SHP77 (cell line): ENCODE measurements at regions not wholly inside any gene's neighbourhood (a gene's known extent, or its start where the extent isn't known, plus 50 kb on each side); places are given as distances from the start of the nearest gene placed in this dataset.
A peak's percentile ranks its signal among the peaks of the same experiment; 100 is the strongest.
"Not testable (repeated sequence)": the region's sequence is repeated elsewhere in the genome, so short reads cannot be mapped to it uniquely, and the experiment has no call there.

Experiments used
- DNase-seq, 2 experiments: peaks; one replicate each; lab custom pipeline; 2025; lab: John Stamatoyannopoulos, UW

DNA sequence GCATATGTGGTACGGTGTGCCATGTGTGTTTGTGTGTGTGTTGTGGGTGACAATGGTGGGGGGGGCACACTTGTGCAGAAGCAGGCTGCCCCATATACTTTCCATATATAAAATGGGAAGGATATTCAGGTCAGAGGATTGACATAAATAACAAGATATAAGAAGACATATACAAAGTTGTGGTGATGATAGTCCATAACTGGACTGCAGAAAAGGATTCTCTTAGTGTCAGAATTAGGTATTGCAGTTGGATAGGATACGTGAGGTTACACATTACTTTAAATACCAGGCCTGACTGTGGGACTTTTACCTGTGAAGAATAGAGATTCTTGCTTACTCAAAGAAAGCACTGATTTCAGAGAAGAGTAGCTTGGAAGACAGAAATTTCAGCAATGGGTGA lies 1260.3 kb downstream of the EPHA7 start:
- DNase-seq: no peak

GRCh38 chr6:92150553-92150952 lies 1268.8 kb downstream of the EPHA7 start:
- no peak for DNase-seq

DNA sequence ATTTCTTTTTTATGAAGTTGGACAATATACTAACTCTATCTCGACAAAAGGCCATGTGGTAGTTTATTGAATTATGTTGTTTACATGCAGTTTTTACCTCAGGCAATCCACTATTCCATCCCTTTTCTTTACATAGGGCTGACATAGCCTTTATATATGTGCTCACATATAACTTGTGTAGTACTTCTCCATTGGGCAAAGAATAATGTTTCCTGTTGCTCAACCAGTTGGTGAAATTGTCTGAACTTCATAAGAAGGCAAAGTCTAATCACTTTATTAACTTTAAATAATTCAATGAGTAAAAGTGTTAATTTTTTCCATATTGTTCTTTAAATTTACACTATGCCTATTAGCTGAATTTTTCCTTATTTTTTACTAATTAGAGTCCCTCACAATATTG lies 1272.1 kb downstream of the EPHA7 start:
- no peak for DNase-seq

- no peak for DNase-seq
Observed at GRCh38 chr6:92139601-92140000, 1279.8 kb downstream of the EPHA7 start.

DNA sequence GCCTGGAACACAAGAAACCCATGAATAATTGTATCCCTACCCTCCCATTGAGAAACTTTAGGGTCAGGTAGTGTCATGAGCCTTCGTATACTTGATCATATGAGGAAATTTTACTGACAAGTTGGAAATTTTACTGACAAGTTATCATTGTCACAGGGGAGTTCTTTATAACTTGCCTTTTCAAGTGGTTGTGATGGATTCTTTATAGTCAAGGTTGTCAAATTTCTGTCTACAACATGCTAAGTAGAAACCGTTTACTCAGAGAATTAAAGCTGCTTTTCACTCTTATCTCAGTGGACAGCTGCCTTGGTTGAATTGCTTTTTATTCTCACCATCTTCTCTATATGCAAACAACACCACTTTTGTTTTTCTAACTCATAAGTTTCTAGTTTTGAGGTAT lies 1286.4 kb downstream of the EPHA7 start:
- no peak for DNase-seq

DNA sequence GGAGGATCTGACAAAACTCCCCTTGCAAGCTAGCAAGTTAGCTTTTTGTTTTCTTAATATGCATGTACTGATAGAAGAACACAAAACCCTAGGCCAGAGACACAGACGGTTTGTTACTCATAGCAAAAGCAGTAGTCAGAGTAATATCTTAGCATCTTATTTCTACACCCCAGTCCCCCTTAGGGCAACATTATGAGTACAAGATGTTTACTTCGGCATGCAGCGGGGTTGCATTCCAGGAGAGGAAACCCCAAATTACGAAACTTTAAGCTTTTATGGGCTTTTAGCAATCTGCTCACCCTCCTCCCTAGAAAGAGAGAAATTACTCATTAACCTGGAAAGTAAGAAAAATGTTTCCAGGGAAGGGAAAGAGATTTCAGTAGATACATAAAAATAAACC lies 1286.9 kb downstream of the EPHA7 start:
- DNase-seq: no peak

DNA sequence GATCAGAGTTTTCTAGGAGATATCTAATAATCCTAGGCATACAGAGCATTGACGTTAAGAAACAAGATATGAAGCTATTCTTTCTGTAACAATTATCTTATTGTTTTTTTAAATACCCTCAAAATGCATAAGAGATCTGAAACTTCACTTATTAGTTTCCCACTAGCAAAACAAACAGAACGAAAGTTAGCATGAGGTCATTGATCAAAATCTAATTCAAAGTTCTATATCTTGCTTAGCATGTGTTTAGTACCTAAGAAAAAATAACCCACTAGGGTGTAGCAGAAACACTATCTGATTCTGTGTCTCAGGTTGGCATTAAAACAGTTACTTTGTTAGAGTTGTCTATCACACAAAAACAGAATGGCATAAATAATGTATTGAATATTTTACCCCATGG lies 1288.4 kb downstream of the EPHA7 start:
- DNase-seq: no peak

DNA sequence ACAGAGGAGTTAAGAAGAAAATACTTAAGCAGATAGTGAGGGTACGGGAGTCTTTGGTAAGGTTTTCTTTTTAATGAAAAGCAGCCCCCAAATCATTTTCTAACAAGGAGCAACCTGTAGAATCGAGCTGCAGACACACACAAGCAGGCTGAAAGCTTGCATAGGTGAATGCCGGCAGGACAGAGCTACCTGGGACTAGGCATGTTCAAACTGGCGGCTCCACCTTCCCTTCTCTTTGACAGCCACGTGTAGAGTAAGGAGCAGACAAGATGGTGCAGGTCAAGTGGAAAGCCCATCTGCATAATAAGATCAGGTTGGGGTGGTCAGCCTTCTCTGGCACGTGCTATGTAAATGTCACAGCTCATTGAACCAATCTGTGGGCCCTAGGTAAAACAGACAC lies 1292.4 kb downstream of the EPHA7 start:
- no peak for DNase-seq

DNA sequence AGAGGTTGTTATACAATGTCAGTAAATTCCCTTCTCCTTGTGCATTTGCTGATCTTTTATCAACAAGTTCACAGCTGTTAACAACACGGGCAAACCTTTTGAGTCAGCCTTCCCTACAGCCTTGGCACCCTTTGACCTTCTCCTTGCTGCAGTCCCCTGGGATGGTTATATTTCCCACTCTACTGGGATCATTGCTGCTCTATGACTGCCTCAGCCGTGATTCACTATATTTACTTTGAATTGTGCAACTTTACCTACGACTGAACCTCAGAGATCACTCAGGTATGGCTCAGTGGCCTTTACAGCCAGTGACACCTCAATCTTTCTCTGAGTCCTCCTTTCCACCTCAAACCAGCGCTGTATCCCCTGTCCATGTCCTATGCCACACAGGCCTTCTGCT lies 1293.3 kb downstream of the EPHA7 start:
- DNase-seq: no peak

- no peak for DNase-seq
Observed at GRCh38 chr6:92125681-92126080, 1293.7 kb downstream of the EPHA7 start.

- DNase-seq: no peak
Observed at GRCh38 chr6:92124200-92124651, 1295.1 kb downstream of the EPHA7 start.

DNA sequence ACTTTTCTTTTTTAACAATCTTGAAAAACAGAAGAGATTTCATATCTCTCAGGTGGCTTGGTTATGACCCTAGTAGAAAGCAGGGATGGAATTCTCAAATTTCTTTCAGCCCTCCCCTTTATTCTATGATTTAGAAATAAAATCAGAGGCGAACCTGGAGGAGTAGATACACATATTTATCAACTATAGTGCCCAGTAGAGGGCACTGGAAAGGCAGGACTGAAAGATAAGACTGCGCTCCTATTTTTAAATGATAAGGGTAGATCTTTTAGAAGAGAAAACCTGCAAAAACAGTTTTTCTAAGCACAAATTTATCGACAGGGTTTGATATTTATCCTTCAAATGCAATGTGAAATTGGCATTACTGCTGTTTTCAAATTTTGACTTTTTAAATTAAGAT lies 1296.6 kb downstream of the EPHA7 start:
- DNase-seq: peak in 1 of 2 experiments; percentile 18

- DNase-seq: no peak
Observed at GRCh38 chr6:92121228-92121627, 1298.1 kb downstream of the EPHA7 start.

DNA sequence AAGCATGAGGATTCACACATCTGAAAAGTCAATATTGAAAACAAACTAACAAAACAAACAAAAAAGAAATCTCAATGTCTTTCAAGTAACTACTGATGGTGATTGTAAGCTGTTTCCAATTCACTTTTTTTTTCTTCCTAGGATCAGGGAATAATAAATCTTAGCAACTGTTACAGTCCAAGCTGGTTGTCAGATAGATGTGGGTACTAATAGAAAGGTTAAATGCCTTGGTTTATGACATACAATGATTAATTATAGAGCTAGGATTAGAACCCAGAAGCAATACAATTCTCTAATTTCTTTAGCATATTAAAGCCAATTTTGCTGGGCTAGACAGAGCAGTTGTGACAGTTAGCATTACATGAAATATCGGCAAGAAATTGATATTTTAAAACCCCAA lies 1301.6 kb downstream of the EPHA7 start:
- DNase-seq: no peak

GRCh38 chr6:92114797-92115196 lies 1304.6 kb downstream of the EPHA7 start:
- no peak for DNase-seq

DNA sequence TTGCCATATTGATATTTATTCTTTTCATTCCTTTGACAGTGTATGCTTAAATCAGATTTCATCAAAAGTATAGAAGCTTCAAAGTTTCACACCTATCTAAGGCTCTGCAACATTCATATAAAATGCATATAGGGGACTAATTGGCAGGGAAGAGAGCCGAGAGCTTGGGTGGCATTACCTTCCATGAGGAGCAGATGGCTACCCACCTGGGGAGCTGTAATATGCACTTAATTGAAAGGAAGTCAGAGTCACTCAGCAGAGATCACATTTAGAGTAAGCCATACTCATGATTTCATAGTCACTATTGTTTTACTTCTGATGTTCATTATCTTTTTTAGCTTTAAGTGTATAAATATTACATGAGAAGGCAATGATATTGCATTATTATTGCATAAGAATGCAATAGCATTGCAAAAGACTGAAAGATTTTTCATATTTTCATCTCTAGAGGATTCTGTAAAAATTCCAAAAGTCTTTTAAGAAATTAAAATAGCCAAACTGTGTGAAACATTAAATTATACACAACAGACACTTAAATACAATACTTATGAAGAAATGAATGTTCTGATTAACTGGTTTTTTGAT lies 1305.2 kb downstream of the EPHA7 start:
- no peak for DNase-seq

DNA sequence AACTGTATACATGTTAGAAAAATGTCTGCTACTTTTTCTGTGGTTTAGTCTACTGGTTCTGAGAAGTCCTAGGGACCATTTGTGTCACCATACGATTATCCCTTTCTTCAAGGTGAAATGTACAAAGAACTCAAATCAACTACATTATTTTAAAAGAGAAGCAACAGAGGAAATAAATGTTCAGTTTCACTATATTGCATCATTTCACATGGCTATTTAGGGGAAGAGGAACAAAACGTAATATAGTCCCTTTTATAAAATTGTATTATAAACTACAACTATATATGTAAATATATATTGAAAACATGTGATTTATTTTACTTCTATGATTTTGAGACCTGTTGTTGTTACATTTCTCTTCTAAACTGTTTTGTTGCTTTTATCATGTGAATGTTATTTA lies 1308.0 kb downstream of the EPHA7 start:
- no peak for DNase-seq

- peak; percentile 86 to 93 for DNase-seq
Observed at GRCh38 chr6:92110403-92110802, 1309.0 kb downstream of the EPHA7 start.

GRCh38 chr6:92109956-92110355 lies 1309.4 kb downstream of the EPHA7 start:
- DNase-seq: no peak

DNA sequence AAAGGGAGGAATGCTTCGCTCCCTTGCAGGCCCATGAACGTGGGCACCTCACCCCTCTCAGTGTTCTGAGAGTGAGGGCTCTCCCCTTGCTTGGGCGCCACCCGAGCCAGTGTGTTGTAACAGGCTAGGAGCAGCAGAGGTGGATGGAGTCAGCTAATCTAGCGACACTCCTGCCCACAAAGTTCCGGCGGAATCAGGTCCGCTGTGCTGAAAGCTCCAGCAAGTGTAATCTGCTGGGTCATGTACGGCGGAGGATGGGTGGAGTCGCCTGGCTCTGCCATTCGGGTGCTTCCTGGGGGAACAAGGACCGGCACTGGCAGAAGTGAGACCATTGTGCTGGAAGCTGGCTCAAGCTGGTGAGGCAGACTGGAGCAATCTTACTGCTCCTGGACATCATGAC lies 1310.1 kb downstream of the EPHA7 start:
- no peak for DNase-seq

- no peak for DNase-seq
Observed at GRCh38 chr6:92086750-92087149, 1332.6 kb downstream of the EPHA7 start.

GRCh38 chr6:92083914-92084313 lies 1335.4 kb downstream of the EPHA7 start:
- not testable (repeated sequence) for DNase-seq

DNA sequence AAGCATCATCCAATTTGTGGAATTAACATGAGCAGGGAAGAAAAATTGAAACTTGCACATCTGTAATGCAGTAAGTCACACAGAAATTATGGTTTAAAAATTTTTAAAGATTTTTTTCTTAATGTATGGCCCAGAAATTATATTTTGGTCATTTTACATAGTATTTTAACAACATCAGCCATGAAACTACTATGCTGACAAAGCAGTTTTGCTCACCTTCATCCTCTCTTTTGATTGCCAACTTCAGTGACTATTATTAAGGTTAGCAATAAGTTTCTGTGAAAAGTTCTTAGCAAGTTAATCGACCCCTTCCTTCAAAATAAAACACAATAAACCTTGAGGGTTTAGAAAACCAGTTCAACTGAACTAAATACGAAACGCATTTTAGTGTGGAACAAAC lies 1347.0 kb downstream of the EPHA7 start:
- no peak for DNase-seq

DNA sequence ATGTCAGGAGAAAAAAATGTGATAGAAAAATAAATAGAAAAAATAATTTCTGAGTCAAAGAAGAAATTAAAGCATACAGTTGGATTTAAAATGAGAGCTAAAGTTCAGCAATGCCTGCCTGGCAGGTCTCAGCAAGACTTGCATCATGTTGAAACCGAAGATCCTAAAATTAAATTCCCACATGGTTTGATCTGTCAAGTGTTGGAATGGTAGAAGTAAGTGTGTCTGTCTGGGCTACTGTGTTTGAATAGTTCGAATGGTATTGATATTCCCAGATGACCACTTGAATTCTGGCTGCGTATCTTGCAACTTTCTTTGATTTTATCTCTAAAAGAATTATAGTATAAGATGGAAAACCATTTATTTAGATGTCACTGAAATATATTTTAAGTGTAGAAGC lies 1349.6 kb downstream of the EPHA7 start:
- DNase-seq: no peak

DNA sequence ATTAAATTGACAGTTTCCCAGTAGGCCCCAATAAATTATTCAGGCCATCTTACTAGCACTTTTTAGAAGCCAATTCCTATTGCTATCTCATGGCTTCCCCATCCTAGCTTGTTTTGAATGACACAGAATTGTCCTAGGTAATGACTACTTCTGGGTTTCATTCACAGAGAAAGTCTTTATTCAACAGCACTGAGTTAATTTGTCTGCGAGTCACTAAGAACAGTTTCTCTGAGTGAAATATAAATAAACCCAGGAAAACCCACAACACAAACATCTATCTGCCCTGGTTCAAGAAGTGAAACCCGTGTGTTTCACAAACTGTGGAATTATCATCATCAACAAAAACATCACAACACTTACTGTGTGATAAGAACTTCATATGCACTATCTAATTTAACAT lies 1366.8 kb downstream of the EPHA7 start:
- no peak for DNase-seq
